Sigmoid colon (tissue), 6 donors: ENCODE measurements at regions not wholly inside any gene's neighbourhood (a gene's known extent, or its start where the extent isn't known, plus 50 kb on each side); places are given as distances from the start of the nearest gene placed in this dataset.

ENCODE experiments used
- DNase-seq: peaks from one replicate; pipeline ENCODE4 v3.0.0-alpha.2; 2019
- H3K27ac ChIP-seq, 4 donors: fragments of 200-600 bp; sonication (generic); one replicate each; pipeline ENCODE4 v1.5.1; 2016 to 2019; ENCODE audit warnings: mild to moderate bottlenecking in 1 of 4
- H3K27me3 ChIP-seq, 3 donors: fragments of 200-600 bp; sonication (generic); one replicate each; pipeline ENCODE4 v1.5.1; 2019; ENCODE audit warnings: mild to moderate bottlenecking in 1 of 3
- H3K36me3 ChIP-seq, 4 donors: fragments of 200-600 bp; sonication (generic); one replicate each; pipeline ENCODE4 v1.5.1; 2016 to 2019
- H3K4me1 ChIP-seq, 4 donors: fragments of 200-600 bp; sonication (generic); one replicate each; pipeline ENCODE4 v1.5.1; 2017 to 2019
- H3K4me3 ChIP-seq, 4 donors: fragments of 200-600 bp; sonication (generic); one replicate each; pipeline ENCODE4 v1.5.1; 2017 to 2019; ENCODE audit warnings: mild to moderate bottlenecking in 2 of 4, moderate library complexity in 1 of 4
- H3K9me3 ChIP-seq, 4 donors: fragments of 200-600 bp in 3 of 4; sonication (generic) in 3 of 4; one replicate each; pipeline versions ENCODE4 v1.5.1 to v1.6.1; 2013 to 2019
- EP300 ChIP-seq, 4 donors: sonication (generic); formaldehyde crosslinking; IDR thresholded peaks; one replicate each; pipeline ENCODE4 v1.6.1; 2017; ENCODE audit warnings: antibody characterized with exemption in 4 of 4
- POLR2A ChIP-seq, 2 donors: fragments of 450-650 bp; IDR thresholded peaks; one replicate each; pipeline ENCODE4 v1.6.1; 2016; ENCODE audit warnings: antibody characterized with exemption in 2 of 2, mild to moderate bottlenecking in 2 of 2, moderate library complexity in 2 of 2
- POLR2AphosphoS5 ChIP-seq, 4 donors: sonication (generic); formaldehyde crosslinking; IDR thresholded peaks; one replicate each; pipeline ENCODE4 v1.6.1; 2017; ENCODE audit warnings: antibody characterized with exemption in 4 of 4
- WGBS, 2 donors: extraction: QIAGEN DNeasy Blood & Tissue Kit; methylation state at CpG; one replicate each; pipeline ENCODE4 v1.1.7; 2013; 5-methylcytosine and 5-hydroxymethylcytosine counted together
- intact Hi-C: fragments of 100-400 bp; cut with DNase I; formaldehyde crosslinking; loops from one replicate; pipeline ENCODE4 v1.15.1; 2023
- TF ChIP-seq, protein P1 (sequence below), 4 experiments: fragments of 450-650 bp in 3 of 4; fragments of 200-600 bp in 1 of 4; IDR thresholded peaks; one replicate each; pipeline ENCODE4 v1.5.1; 2016 to 2019; ENCODE audit warnings: antibody characterized with exemption in 4 of 4, mild to moderate bottlenecking in 3 of 4, moderate library complexity in 2 of 4
- donor health status: healthy with polysubstance abuse.
- donor health status: healthy.

DNA sequence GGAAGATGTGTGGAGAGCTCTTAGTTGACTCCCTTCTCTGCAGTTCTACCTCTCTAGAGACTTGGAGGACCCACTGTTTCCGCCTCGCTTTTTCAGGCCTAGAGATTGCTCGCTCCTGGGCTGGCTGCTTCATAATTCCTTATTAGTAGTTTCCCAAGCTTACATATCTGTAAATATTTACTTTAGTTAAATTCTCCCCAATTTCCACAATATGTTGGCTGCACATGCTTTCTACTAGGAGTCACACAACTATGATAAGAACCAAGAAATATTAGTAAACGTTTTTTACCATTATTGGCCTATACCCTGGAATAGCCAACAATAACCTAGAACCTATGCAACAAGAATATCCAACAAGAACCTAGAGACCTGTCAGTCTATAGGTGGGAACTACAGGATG is 129.0 kb upstream of the RUNX1 start:
- WGBS, 2 donors, result 84 to 90% methylated on average over 4 of the region's 4 CpGs

DNA sequence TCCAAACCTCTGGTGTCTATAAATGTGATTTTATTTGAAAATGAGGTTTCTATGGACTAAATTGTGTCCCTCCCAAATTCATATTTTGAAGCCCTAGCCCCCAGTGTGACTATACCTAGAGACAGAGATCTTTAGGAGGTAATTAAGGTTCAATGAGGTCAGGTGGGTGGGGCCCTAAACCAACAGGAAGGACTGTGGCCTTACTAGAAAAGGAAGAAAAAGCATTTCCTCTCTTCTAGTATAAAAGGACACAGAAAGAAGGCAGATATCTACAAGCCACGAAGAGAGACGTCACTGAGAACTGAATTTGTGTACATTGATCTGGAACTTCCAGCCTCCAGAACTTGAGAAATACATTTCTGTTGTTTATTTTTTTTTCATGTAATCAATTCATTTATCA is 123.1 kb upstream of the RUNX1 start:
- WGBS, 2 donors, result 43 to 56% methylated on average over 2 of the region's 2 CpGs

More for the DNA sequence above, 129.0 kb upstream of the RUNX1 start:
- H3K27ac ChIP-seq, result no peak overlapping the region
- intact Hi-C loops, result no loop called here
- no peaks in the 10 kb centered on the region for H3K27me3 ChIP-seq
- H3K36me3 ChIP-seq, result no peaks in the 10 kb centered on the region
- H3K9me3 ChIP-seq, result no peaks in the 10 kb centered on the region
- no peak for DNase-seq
- H3K4me3 ChIP-seq, result no peak overlapping the region
- H3K4me1 ChIP-seq, result no peaks in the 10 kb centered on the region
- TF ChIP-seq, protein P1, sequence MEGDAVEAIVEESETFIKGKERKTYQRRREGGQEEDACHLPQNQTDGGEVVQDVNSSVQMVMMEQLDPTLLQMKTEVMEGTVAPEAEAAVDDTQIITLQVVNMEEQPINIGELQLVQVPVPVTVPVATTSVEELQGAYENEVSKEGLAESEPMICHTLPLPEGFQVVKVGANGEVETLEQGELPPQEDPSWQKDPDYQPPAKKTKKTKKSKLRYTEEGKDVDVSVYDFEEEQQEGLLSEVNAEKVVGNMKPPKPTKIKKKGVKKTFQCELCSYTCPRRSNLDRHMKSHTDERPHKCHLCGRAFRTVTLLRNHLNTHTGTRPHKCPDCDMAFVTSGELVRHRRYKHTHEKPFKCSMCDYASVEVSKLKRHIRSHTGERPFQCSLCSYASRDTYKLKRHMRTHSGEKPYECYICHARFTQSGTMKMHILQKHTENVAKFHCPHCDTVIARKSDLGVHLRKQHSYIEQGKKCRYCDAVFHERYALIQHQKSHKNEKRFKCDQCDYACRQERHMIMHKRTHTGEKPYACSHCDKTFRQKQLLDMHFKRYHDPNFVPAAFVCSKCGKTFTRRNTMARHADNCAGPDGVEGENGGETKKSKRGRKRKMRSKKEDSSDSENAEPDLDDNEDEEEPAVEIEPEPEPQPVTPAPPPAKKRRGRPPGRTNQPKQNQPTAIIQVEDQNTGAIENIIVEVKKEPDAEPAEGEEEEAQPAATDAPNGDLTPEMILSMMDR (IDR thresholded peaks at IDR 0.05), result no peak
- TF ChIP-seq POLR2A (IDR thresholded peaks at IDR 0.05) (no peak), EP300 (IDR thresholded peaks at IDR 0.05) (no peak), POLR2AphosphoS5 (IDR thresholded peaks at IDR 0.05) (no peak)

DNA sequence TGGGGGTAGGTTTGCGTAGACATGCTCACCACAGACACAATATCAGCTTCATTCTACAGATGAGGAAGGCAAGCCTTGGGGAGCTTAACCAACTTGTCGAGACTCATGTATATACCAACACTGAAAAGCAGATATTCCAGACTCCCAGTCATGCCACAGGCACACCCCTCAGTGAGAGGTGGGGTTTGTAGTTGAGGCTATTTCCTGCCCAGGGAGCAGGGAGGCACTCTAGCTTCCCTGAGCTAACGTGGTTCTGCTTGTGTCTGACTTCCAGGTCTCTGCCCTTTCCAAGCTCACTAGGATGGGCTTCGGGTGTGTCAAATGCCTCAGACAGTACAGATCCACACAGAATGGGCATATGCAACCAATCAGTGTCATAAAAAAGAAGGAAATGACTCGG is 122.3 kb upstream of the RUNX1 start:
- H3K4me1 ChIP-seq, result no peaks in the 10 kb centered on the region
- H3K36me3 ChIP-seq, result no peaks in the 10 kb centered on the region
- no peak for TF ChIP-seq POLR2AphosphoS5 (IDR thresholded peaks at IDR 0.05)
- TF ChIP-seq, protein P1 (IDR thresholded peaks at IDR 0.05), result no peak
- TF ChIP-seq EP300 (IDR thresholded peaks at IDR 0.05), result no peak
- no peak for TF ChIP-seq POLR2A (IDR thresholded peaks at IDR 0.05)
- DNase-seq, result no peak
- no peak overlapping the region for H3K4me3 ChIP-seq
- H3K27me3 ChIP-seq, result no peaks in the 10 kb centered on the region
- intact Hi-C loops, result no loop called here
- WGBS, 2 donors, result 76 to 84% methylated on average over 5 of the region's 5 CpGs
- no peaks in the 10 kb centered on the region for H3K9me3 ChIP-seq
- no peak overlapping the region for H3K27ac ChIP-seq

More for the DNA sequence above, 123.1 kb upstream of the RUNX1 start:
- Histone ChIP-seq H3K27ac (no peak overlapping the region), H3K4me3 (no peak overlapping the region), H3K36me3 (no peaks in the 10 kb centered on the region), H3K4me1 (no peaks in the 10 kb centered on the region), H3K27me3 (no peaks in the 10 kb centered on the region), H3K9me3 (no peaks in the 10 kb centered on the region)
- TF ChIP-seq POLR2A (IDR thresholded peaks at IDR 0.05) (no peak), POLR2AphosphoS5 (IDR thresholded peaks at IDR 0.05) (no peak)
- intact Hi-C loops, result no loop called here
- no peak for DNase-seq

DNA sequence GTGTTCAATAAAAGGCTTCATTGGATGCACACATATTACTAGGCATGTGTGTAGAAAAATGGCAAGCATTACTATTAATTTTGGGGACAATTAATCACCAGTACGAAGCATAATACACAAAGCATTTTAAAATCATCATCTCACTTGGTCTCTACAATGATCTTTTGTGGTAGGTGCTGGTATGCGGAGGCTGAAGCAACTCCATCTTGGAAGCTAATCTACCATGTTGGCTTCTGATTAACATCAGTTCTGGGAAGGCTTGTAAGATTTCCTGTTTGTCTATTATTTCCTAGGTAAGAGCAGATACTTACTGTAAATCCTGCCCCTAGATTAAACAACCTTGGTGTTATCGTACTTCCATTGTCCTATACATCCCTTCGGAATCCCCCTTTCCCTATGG is 121.7 kb upstream of the RUNX1 start:
- Histone ChIP-seq H3K4me3 (no peak overlapping the region), H3K36me3 (no peaks in the 10 kb centered on the region), H3K9me3 (no peaks in the 10 kb centered on the region), H3K27me3 (no peaks in the 10 kb centered on the region), H3K27ac (no peak overlapping the region), H3K4me1 (peaks cover 0 to under 1% (median 0%) of the 10 kb centered on the region in 4 donors)
- intact Hi-C loops, result no loop called here
- WGBS, 2 donors, result 94 to 96% methylated on average over 4 of the region's 4 CpGs
- no peak for DNase-seq
- TF ChIP-seq, protein P1 (IDR thresholded peaks at IDR 0.05), result no peak
- TF ChIP-seq EP300 (IDR thresholded peaks at IDR 0.05) (no peak), POLR2A (IDR thresholded peaks at IDR 0.05) (no peak), POLR2AphosphoS5 (IDR thresholded peaks at IDR 0.05) (no peak)

DNA sequence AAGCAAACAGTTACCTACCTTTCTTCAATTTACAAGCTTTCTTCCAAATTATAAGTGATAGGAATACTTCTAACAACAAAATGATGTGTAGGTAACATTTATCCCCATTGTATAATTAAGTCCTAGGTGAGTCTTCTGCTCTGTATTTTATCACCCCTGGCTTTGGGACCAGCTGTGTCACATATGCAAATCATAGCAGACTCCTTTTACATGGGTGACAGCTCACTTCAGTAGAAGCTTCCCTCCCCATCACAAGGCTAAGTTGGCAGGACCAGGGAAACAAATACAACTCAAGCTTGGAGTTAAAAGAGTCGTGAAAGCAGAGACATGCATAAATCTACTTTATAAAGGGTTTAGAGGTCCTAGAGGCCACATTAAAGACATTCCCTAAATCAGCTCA is 121.1 kb upstream of the RUNX1 start:
- Histone ChIP-seq H3K27ac (no peak overlapping the region), H3K36me3 (no peaks in the 10 kb centered on the region), H3K9me3 (no peaks in the 10 kb centered on the region), H3K4me3 (no peak overlapping the region), H3K27me3 (no peaks in the 10 kb centered on the region), H3K4me1 (peaks cover 0 to 6% (median 0%) of the 10 kb centered on the region in 4 donors)
- TF ChIP-seq POLR2A (IDR thresholded peaks at IDR 0.05) (no peak), POLR2AphosphoS5 (IDR thresholded peaks at IDR 0.05) (no peak), EP300 (IDR thresholded peaks at IDR 0.05) (no peak)
- TF ChIP-seq, protein P1 (IDR thresholded peaks at IDR 0.05), result no peak
- intact Hi-C loops, result no loop called here
- no peak for DNase-seq
- 63 to 90% methylated on average over 1 of the region's 1 CpG for WGBS, 2 donors
